Suprapubic skin (tissue), 4 donors: ENCODE measurements at regions not wholly inside any gene's neighbourhood (a gene's known extent, or its start where the extent isn't known, plus 50 kb on each side); places are given as distances from the start of the nearest gene placed in this dataset.

Experiments used
- CTCF ChIP-seq, 2 donors: fragments of 200-600 bp in 1 of 2; fragments of 450-650 bp in 1 of 2; sonication (generic) in 1 of 2; IDR thresholded peaks; one replicate each; pipeline ENCODE4 v1.5.1; 2016 to 2019; ENCODE audit warnings: antibody characterized with exemption in 2 of 2, mild to moderate bottlenecking in 1 of 2, moderate library complexity in 1 of 2
- POLR2A ChIP-seq, 2 donors: fragments of 450-650 bp; IDR thresholded peaks; one replicate each; pipeline ENCODE4 v1.6.1; 2017; ENCODE audit warnings: antibody characterized with exemption in 2 of 2, mild to moderate bottlenecking in 2 of 2, moderate library complexity in 2 of 2
- POLR2AphosphoS5 ChIP-seq, 3 donors: sonication (generic); formaldehyde crosslinking; IDR thresholded peaks; one replicate each; pipeline ENCODE4 v1.6.1; 2017; ENCODE audit warnings: antibody characterized with exemption in 3 of 3

GRCh38 chr15:47618241-47618640 lies 99.1 kb upstream of the SEMA6D start:
- TF ChIP-seq POLR2AphosphoS5 (IDR thresholded peaks at IDR 0.05) (no peak), POLR2A (IDR thresholded peaks at IDR 0.05) (no peak), CTCF (IDR thresholded peaks at IDR 0.05) (no peak)
